ENCODE measurements at regions not wholly inside any gene's neighbourhood (a gene's known extent, or its start where the extent isn't known, plus 50 kb on each side); places are given as distances from the start of the nearest gene placed in this dataset.

GRCh38 chr9:113748135-113748534 is 128.0 kb upstream of the ZNF618 start:
- no peak overlapping the region for H2AFZ ChIP-seq (ENCODE audit: low read length)
- no peaks in the 10 kb centered on the region for H4K20me1 ChIP-seq (ENCODE audit: insufficient read depth, low read length, poor library complexity, severe bottlenecking)
- H3K79me2 ChIP-seq (ENCODE audit: insufficient read depth, low read length): no peaks in the 10 kb centered on the region
- H3K9me3 ChIP-seq (ENCODE audit: insufficient read depth, low read depth, low read length): no peaks in the 10 kb centered on the region
- no peaks in the 10 kb centered on the region for H3K4me1 ChIP-seq (ENCODE audit: insufficient read depth, low read length, poor library complexity, severe bottlenecking)
- H3F3A ChIP-seq (ENCODE audit: low read depth): no peaks in the 10 kb centered on the region
- no peak overlapping the region for H3K4me2 ChIP-seq (ENCODE audit: low read depth, low read length, poor library complexity, severe bottlenecking)
- H3K9ac ChIP-seq (ENCODE audit: low read depth, low read length, poor library complexity, severe bottlenecking): no peak overlapping the region
- H3K4me3 ChIP-seq (ENCODE audit: low read length, poor library complexity, severe bottlenecking): no peak overlapping the region
- no peak for TF ChIP-seq CTCF (conservative IDR thresholded peaks at IDR 0.05; ENCODE audit: low read length)
- TF ChIP-seq EZH2phosphoT487 (IDR thresholded peaks at IDR 0.05; ENCODE audit: borderline replicate concordance): no peak
- H3K36me3 ChIP-seq (ENCODE audit: insufficient read depth, low read length): no peaks in the 10 kb centered on the region
- H3K9me2 ChIP-seq (replicated peaks; ENCODE audit: low read depth, low read length): no peaks in the 10 kb centered on the region
- no peaks in the 10 kb centered on the region for H3K27me3 ChIP-seq (ENCODE audit: insufficient read depth, low read length, poor library complexity, severe bottlenecking)

GRCh38 chr9:113753398-113754119 is 122.5 kb upstream of the ZNF618 start:
- no peaks in the 10 kb centered on the region for H3K79me2 ChIP-seq (ENCODE audit: insufficient read depth, low read length)
- no peaks in the 10 kb centered on the region for H3K36me3 ChIP-seq (ENCODE audit: insufficient read depth, low read length)
- no peaks in the 10 kb centered on the region for H3K9me3 ChIP-seq (ENCODE audit: insufficient read depth, low read depth, low read length)
- H3K4me1 ChIP-seq (ENCODE audit: insufficient read depth, low read length, poor library complexity, severe bottlenecking): no peaks in the 10 kb centered on the region
- no peaks in the 10 kb centered on the region for H3F3A ChIP-seq (ENCODE audit: low read depth)
- no peak overlapping the region for H3K9ac ChIP-seq (ENCODE audit: low read depth, low read length, poor library complexity, severe bottlenecking)
- H3K9me2 ChIP-seq (replicated peaks; ENCODE audit: low read depth, low read length): no peaks in the 10 kb centered on the region
- no peak overlapping the region for H2AFZ ChIP-seq (ENCODE audit: low read length)
- no peaks in the 10 kb centered on the region for H4K20me1 ChIP-seq (ENCODE audit: insufficient read depth, low read length, poor library complexity, severe bottlenecking)
- TF ChIP-seq CTCF (conservative IDR thresholded peaks at IDR 0.05; ENCODE audit: low read length) (no peak), EZH2phosphoT487 (IDR thresholded peaks at IDR 0.05; ENCODE audit: borderline replicate concordance) (no peak)
- H3K27me3 ChIP-seq (ENCODE audit: insufficient read depth, low read length, poor library complexity, severe bottlenecking): no peaks in the 10 kb centered on the region
- H3K4me3 ChIP-seq (ENCODE audit: low read length, poor library complexity, severe bottlenecking): no peak overlapping the region
- no peak overlapping the region for H3K4me2 ChIP-seq (ENCODE audit: low read depth, low read length, poor library complexity, severe bottlenecking)

GRCh38 chr9:113754739-113755138 is 121.4 kb upstream of the ZNF618 start:
- no peaks in the 10 kb centered on the region for H3K79me2 ChIP-seq (ENCODE audit: insufficient read depth, low read length)
- TF ChIP-seq EZH2phosphoT487 (IDR thresholded peaks at IDR 0.05; ENCODE audit: borderline replicate concordance) (no peak), CTCF (conservative IDR thresholded peaks at IDR 0.05; ENCODE audit: low read length) (no peak)
- no peak overlapping the region for H3K4me2 ChIP-seq (ENCODE audit: low read depth, low read length, poor library complexity, severe bottlenecking)
- no peaks in the 10 kb centered on the region for H3K27me3 ChIP-seq (ENCODE audit: insufficient read depth, low read length, poor library complexity, severe bottlenecking)
- no peak overlapping the region for H3K9ac ChIP-seq (ENCODE audit: low read depth, low read length, poor library complexity, severe bottlenecking)
- no peaks in the 10 kb centered on the region for H4K20me1 ChIP-seq (ENCODE audit: insufficient read depth, low read length, poor library complexity, severe bottlenecking)
- no peaks in the 10 kb centered on the region for H3K9me3 ChIP-seq (ENCODE audit: insufficient read depth, low read depth, low read length)
- H2AFZ ChIP-seq (ENCODE audit: low read length): no peak overlapping the region
- H3K4me3 ChIP-seq (ENCODE audit: low read length, poor library complexity, severe bottlenecking): no peak overlapping the region
- H3K9me2 ChIP-seq (replicated peaks; ENCODE audit: low read depth, low read length): no peaks in the 10 kb centered on the region
- H3K4me1 ChIP-seq (ENCODE audit: insufficient read depth, low read length, poor library complexity, severe bottlenecking): no peaks in the 10 kb centered on the region
- H3K36me3 ChIP-seq (ENCODE audit: insufficient read depth, low read length): no peaks in the 10 kb centered on the region
- H3F3A ChIP-seq (ENCODE audit: low read depth): no peaks in the 10 kb centered on the region
